Stimulated activated CD4-positive, alpha-beta T cell treated with anti-CD3 and anti-CD28 coated beads, TNF-alpha, amount 100 ng/mL, for 24 hours (primary cell): ENCODE measurements at regions not wholly inside any gene's neighbourhood (a gene's known extent, or its start where the extent isn't known, plus 50 kb on each side); places are given as distances from the start of the nearest gene placed in this dataset.
"Not testable (repeated sequence)": the region's sequence is repeated elsewhere in the genome, so short reads cannot be mapped to it uniquely, and the experiment has no call there.

ENCODE experiments used
- DNase-seq, 3 experiments: peaks; one replicate each; pipeline ENCODE4 v3.0.0-alpha.2; 2020; ENCODE audit warnings: low read depth in 3 of 3

DNA sequence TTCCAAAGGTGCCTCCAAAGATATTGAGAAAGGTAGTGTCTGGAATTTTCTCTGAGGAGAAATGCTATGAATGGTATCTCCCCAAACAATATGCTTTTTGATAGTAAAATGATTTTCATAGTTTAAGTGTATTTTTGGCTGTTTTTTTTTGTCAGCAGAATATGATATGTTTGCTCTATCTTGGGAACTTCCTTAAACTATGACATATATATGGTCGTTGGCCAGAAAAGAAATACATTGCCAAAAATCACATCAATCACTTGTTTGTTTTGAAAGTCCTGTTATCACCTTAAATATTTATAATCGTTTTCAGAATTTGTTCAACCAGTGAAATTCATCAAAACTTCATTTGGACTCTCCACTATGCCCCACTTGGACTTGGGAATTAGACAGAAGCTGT, 816.9 kb downstream of the CDH11 start:
- DNase-seq, result no peak

DNA sequence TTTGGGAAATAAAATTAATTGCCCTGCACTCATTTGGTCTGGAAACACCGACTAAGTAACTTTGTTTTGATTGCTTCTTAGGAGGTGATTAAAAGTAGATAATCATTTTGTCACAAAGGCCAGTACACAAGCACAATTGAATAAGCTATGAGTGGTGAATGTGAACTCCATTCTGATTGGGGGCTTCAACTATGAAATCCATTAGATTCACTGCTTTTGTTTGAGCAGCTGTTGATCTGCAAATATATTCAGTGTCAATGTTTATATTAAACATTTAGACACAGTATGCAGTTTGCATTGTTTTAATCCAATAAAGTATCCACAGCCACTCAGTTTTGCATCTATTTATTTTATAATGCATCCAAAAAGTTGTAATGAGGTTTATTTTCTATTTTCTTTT, 817.5 kb downstream of the CDH11 start:
- no peak for DNase-seq

DNA sequence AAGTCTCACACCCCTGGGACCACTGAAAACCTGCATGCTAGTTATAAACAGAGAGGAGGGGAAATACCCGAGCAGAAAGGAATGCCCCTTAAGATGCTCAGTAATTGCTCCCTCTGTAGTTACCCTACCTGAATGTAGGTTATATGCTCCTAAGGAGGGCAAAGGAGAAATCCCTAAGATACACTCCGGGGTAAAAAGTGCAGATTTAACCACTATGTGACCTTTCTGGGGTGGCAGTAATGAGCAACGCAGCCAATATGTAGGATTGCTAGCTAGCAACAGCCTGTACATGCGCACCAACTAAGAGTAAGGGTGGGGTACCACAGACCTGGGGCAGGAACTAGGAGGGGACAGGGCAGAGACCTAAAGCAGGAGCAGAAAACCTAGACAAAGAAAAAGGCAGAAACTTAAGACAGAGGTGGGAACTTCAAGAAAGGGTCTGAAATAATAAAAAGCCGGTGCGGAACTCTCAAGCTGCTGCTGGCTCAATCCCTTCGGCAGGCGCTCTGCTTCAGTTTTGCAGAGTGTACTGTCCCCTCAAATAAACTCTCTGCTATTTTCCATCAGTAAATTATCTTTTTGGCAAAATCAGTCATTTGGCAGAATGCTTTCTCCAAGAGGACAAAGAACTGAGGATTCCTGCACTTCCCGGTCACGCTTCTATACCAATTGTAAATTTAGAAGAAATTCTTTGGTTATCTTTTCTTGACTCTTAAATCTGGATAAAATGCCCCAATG, 823.8 kb downstream of the CDH11 start:
- DNase-seq, result no peak

DNA sequence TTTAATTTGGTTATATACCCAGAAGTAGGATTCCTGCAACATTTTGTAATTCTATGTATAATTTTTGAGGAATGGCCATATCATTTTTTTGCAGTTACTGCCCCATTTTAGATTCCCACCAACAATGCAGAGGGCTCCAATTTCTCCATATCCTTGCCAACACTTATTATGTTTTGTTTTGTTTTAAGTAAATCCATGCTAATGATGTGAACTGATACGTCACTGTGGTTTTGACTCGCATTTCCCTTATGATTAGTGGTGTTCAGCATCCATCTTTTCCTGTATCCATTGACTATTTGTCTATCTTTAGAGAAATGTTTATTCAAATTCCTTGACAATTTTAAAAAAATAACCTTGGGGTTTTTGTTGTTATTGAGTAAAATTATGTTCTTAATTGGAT, 826.4 kb downstream of the CDH11 start:
- DNase-seq, result no peak

DNA sequence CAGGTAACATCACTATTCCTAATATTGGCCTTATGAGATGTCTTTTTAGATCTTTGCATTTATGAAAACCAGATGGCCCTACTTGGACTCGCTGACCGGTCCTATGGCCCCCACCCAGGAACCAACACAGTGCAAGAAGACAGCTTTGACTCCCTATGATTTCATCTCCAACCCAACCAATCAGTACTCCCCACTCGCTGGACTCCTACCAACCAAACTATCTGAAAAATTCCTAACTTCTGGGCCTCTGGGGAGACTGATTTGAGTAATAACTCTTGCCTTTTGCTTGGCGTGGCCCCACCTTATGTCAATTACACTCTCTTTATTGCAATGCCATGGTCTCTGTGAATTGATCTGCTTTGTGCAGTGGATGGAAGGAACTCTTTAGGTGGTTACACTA, 828.9 kb downstream of the CDH11 start:
- DNase-seq, result no peak

DNA sequence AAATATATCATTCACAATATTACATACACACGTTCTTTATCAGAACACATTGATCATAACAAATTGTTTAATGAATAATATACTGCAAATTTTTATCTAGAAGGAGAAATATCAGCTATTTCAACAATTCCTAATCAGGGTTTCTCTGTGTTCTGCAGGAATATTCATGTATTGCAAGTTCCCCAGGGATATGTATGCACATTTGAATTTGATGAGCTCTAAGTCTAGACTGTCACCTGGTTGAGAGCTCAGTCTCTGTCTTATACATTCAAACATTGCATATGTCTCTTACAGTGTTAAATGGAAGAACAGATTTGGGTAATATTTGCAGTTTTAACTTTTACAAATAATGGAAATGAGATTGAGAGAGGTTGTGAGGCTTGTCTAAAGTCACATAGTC, 829.7 kb downstream of the CDH11 start:
- DNase-seq, result no peak

DNA sequence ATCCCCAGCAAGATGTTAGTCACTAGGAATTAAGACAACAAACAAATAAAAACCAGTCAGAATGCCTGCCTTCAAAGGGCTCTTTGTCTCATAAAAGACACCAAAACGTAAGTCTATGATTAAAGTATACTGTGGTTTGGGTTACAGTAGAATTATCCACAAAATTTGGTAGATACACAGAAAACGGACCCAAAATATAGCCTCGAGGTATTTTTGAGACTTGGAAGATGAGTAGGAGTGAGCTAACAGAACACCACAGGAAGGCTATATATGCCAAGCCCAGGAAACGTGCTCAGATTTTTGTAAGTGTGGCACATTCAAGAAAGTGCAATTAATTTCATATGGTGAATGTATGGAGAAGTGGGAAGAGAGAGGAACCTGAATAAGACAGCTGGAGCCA, 831.4 kb downstream of the CDH11 start:
- no peak for DNase-seq

DNA sequence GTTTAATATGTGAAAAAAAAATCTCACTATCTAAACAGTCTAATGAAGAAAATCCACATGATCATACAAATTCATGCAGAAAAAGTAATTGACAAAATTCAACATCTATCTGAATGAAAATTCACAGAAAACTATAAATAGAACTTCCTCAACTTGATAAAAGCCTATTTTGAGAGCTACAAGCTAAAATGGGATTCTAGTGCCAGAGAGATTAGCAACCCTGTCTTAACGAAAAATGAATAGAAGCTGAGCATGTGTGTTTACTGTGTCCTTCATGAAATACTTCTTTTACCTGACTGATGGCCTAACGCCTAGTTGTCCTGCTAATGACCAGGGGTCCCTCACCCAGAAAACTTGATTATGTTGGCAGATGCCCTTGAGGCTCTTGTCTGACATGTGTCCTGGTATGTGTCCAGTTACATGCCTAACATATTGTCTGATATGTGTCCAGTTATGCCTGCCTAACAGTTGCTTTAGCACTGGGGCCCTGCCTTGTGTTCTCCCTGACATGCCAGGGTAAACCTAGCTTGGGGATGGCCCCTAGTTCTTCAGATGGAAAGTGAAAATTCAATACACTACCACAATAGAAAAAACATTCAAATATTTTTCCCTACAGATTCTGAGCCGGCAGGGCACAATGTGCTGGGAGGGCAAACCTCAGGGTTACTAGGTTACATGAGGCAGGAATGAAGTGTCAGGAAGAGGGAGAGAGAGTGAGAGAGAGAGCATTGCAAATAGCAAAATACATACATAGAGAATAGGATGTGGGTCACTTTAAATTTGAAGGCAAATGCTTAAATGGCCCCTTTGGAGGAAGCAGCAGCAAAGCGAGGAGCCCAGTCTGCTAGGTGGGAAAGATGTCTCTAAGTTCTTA, 834.0 kb downstream of the CDH11 start:
- no peak for DNase-seq

DNA sequence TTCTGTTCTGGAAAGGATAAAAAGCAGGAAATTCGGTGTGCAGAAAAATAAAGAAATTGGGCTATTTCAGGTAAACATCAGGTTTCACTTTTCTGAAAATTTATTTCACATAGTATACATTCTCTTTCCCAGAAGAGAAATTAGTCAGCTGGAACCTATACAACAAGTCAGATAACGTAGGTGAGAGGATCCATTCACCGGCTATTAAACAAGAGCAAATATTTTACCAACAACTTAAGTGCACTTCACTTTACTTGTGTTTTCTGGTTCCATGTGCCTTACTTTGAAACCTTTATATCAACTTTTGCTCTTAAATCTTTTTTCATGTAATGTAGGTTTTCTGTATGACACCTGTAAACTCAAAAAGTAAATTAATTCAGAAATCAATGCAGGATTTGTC, 839.7 kb downstream of the CDH11 start:
- DNase-seq, result no peak

DNA sequence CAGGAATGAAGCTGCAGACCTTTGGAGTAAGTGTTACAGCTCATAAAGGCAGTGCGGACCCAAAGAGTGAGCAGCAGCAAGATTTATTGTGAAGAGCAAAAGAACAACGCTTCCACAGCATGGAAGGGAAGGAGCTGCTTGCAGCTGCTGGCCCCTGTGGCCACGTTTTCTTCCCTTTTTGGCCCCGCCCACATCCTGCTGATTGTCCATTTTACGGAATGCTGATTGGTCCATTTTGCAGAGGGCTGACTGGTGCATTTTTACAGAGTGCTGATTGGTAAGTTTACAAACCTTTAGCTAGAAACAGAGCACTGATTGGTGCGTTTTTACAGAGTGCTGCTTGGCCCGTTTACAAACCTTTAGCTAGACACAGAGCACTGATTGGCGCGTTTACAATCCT, 841.5 kb downstream of the CDH11 start:
- DNase-seq, result no peak

DNA sequence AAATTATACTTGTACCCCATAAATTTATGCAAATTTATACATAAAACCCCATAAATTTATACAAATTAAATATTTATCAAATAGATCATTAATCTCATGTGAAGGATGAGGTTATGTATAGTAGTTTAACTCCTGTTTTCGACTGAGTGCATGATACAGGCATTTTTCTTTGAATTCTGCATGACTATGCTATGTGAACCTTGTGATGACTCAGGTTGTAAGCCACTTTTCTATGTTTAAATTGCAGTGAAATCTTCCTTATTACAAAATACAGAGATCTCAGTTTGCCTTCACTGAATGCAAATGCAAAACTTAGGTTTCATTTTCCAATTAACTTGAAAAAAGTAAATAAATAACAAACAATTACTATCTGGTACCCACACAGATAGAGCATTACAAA, 843.7 kb downstream of the CDH11 start:
- no peak for DNase-seq

DNA sequence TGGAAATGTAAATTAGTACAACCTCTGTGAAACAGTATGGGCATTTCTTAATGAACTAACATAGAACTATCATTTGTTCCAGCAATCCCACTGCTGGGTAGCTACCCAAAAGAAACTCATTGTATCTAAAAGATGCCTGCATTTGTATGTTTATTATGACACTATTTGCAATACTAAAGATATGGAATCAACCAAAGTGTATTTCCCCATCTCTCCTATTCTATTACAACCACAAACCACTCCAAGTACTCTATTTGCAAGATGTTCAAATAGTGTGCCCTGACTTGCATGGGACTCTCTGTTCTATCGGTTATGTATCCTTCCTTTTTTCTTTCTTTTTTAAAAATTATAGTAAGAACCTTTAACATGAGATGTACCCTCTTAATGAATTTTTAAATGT, 845.2 kb downstream of the CDH11 start:
- DNase-seq, result no peak

DNA sequence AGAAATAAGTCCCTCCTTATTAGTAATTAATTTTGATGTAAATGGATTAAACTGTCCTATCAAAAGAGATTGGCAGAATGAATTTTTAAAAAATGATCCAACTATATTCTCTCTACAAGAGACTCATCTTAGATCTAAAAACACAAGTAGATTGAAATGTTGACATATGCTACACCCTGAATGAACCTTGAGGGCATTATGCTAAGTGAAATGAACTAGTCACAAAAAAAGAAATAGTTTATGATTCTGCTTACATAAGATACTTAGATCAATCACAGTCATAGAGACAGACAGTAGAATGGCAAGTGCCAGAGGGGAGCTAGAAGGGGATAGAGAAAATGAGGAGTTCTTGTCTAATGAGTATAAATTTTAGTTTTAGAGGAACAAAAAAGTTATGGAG, 849.8 kb downstream of the CDH11 start:
- no peak for DNase-seq

DNA sequence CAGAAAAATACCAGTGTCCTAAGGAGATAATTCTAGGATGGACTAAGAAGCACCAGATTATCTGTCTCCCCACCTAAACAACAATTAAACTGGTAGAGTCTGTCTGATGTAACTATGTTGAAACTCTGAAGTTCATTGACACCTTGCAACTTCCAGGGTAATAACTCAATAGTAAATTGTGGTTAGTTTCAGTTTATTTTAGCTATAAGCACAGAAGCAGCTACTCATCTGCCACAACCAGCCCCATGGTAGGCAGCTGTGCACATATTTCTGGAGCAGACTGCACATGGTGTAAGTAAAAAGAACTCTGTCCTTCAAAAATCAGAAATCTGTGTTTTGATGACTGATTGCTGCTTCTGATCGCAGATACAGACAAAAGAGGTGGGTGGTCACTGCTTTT, 852.1 kb downstream of the CDH11 start:
- DNase-seq, result no peak

DNA sequence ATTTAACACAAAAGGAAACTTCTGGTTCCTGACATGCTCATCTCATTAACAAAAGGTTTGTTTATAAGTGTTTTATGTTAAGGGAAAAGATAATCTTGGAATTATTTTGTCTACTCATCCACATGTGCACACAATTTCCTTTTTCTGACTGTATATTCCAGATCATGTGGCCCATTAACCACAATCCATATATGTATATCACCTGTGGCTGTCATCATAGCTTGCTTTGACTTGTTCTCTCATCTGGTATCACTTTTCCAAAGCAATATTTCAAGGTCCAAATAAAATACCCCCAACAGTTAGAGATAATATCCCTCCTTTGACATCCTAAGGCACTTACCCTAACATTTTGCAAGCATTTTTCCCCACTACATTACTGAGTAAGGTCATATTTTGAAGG, 856.1 kb downstream of the CDH11 start:
- DNase-seq, result no peak

DNA sequence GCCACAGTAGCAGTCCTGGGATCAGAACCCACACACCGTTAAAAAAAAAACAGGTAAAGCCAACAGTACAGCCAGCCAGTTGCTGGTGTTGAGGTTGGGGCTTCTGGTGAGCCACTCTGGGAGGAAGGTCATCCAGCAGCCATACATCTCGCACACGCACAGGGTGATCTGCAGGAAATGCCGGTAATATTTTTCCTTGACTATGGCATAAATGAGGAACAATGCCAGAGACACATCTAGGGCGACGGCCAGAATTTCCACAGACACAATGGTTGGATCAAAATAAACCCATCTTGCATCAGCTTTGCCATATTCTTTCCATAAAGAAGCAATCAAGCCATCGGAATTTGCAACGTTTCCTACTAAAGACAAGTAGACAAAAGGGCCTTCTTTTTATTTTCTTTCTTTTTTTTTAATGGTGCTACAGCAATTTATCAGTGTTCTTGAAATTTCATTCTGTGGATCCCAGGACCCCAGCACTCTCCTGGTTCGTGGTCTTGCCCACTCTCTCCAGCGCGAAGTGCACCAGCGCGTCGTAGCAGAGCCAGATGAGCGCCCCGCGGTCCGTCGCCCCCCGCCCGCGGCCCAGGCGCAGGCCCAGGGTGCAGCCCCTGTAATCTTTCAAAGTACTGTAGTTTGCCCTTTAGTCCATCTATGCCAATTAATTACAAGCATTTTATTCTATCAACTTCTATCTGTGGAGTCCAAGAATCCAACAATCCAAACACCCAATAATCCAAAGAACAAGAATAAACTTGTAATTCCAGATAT, 861.0 kb downstream of the CDH11 start:
- DNase-seq, result not testable (repeated sequence)

DNA sequence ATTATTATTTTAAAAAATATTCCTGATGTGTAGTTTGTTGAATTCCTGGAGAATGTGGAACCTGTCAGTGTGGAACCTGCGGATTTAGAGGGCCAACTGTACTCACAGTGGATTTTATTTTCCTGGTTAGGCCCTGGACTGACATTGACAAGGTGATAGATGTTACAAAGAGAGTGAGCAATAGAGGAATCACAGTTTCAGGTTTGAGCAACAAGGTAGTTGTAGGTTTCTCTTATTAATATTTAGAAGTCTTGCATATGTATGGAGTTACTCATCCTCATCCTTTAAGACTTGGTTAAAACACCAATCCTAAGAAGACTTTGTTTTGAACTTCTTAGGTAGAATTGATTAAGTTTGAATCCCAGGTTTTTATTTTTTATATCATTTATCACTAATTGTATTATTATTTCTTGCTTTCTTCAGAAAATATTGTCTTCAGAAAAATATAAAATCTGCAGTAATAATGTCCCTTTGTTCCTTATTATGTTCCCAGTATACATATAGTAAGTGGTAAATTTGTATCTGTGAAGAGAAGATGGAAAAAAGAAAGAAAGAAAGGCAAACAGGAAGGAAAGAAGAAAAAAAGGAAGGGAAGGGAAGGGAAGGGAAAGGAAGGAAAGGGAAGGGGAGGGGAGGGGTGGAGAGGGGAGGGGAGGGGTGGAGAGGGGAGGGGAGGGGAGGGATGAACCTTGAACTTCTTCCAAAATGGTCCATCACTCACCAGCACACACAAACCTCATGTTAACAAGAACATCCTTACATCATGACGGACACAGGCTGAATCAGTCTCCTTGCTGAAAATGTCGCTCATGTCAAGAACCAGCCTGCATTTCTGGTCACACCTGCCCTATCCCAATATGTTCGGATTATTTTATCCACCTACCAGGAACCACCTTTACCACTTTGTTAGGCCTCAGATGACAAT, 867.2 kb downstream of the CDH11 start:
- no peak for DNase-seq

DNA sequence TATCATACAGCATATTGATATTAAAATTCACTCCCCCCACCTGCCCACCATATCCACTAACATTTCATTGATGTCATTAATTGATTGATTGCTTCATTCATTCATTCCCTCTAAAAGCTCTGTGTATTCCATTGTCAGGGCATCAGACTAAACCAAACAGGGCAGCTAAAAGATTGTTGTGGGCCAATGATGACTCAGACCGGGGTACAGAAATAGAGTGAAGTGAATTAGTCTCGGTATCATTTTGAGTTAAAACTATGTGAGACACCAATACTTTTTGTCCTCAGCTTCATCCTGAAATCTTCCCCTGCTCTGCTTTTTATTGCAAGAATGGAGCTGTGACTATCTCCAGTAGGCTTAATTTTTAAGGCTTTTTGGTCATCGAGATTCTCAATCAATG, 868.3 kb downstream of the CDH11 start:
- no peak for DNase-seq

DNA sequence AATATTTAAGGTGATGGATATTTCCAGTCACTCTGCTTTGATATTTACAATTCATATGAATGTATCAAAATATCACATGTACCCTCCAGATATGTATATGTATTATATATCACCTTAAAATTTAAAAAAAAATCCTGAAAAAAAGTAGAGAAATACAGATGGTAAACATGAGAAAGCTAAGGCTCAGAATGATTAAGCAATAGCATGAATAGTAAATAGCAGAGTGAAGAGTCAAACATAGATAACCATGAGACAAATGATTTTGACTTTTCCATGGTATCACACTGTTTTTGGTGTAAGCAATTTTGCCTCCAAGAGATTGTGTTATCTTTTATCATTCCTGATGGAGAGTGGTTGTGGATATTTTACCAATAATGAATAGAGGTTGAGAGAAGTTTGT, 868.8 kb downstream of the CDH11 start:
- DNase-seq, result no peak

DNA sequence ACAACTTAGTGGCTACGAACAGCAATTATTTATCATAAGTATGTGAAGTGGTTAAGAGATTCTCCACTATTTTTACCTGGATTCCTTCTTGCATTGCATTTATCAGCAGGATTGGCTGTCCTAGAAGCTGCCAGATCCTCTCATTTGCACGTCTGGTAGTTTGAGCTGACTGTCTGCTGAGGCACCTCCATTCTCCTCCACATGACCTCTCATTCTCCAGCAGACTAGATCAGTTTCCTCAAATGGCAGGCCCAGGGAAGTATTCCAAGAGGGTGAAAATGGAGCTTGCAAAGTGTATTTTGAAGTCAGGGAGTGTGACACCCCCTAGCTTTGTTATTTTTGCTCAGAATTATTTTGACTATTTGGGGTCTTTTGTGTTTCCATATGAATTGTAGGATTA, 870.1 kb downstream of the CDH11 start:
- no peak for DNase-seq

DNA sequence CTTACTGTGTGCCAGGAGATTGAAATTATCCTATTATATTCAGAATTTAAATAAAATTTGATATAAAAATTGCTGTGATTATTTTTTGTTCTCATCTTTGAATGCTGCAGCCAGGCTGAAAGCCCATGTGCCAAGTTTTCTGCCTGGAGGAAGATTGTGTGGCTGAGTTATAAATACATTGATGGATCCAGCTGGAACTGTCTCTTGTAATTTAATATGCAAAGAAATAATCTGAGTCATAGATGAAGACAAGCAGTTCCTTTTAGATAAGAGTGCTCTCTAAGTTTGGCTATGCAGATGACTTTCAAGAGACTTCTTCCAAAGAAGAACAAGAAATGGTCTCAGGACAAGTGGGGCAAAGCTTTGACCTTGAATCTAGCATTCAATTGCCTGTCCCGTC, 871.0 kb downstream of the CDH11 start:
- DNase-seq, result no peak

DNA sequence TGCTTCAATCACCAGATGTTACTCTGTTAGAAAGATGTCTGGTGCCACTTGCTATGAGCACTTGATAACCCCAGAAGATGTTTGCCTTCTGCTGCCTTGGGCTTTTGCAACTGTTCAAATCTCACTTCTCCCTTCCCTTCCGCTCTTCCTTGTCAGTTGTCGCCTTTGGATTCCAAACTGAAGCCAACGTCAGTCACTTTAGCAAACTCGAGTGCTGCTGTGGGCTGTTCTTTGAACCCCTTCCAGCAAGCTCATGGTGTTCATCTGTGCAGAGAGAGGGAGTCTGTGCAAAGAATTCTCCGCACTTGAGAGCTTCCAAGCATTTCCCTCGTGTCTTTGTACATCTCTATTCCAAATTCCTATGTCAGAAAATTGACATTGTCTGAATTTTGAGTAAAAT, 879.4 kb downstream of the CDH11 start:
- DNase-seq, result no peak
